ENCODE measurements at regions not wholly inside any gene's neighbourhood (a gene's known extent, or its start where the extent isn't known, plus 50 kb on each side); places are given as distances from the start of the nearest gene placed in this dataset.

DNA sequence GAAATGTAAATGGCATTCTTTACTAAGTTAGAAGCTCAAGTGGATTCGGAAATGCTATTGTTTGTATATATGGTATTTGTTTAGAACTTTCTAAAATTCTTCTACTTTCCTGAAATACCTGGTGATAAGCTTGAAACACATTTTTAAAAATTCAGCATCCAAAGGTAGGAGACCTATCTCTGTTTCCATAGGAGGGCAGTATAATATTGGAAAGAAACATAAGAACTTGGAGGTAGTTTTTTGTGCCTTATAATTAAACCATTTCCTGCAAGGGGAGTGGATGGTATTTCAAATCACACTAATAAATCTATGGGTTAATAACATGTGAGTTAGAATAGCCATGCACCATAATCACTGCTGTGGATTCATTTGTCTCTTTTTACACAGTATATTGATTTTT is 217.4 kb upstream of the AADAT start:
- Histone ChIP-seq H3K9me3 (ENCODE audit: control insufficient read depth, insufficient read depth, low read length) (no peaks in the 10 kb centered on the region), H3K4me1 (ENCODE audit: control insufficient read depth, insufficient read depth, low read length) (no peaks in the 10 kb centered on the region), H3K4me3 (ENCODE audit: low read length) (no peak overlapping the region), H3K36me3 (ENCODE audit: control insufficient read depth, insufficient read depth, low read length) (no peaks in the 10 kb centered on the region), H3K27ac (ENCODE audit: low read length) (no peak overlapping the region), H3K27me3 (ENCODE audit: control insufficient read depth, insufficient read depth, low read length) (no peaks in the 10 kb centered on the region)
- no peak for DNase-seq (ENCODE audit: low read depth, low spot score)
- WGBS (ENCODE audit: insufficient coverage, insufficient read length) = no CpG with 5 or more reads among the region's 1 CpG

DNA sequence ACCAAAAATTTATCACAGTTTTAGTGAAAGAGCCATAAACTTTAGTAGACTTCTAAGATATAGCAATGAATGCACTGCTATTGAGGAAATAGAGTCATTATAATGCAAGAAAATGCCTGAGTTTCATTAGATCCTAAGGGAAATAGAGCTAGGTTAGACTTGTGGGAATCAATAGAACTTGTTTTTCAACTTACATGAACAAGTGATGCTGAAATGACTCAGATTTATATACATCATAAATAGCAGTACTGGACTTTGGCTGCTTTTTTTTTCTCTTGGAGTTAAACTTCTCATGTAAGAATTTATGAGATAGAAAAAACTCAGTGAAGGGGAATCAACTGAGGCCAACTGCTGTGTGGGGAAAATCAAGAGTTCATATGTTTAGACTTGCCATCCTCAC is 216.5 kb upstream of the AADAT start:
- DNase-seq (ENCODE audit: low read depth, low spot score) = no peak
- H3K27ac ChIP-seq (ENCODE audit: low read length) = no peak overlapping the region
- H3K36me3 ChIP-seq (ENCODE audit: control insufficient read depth, insufficient read depth, low read length) = no peaks in the 10 kb centered on the region

DNA sequence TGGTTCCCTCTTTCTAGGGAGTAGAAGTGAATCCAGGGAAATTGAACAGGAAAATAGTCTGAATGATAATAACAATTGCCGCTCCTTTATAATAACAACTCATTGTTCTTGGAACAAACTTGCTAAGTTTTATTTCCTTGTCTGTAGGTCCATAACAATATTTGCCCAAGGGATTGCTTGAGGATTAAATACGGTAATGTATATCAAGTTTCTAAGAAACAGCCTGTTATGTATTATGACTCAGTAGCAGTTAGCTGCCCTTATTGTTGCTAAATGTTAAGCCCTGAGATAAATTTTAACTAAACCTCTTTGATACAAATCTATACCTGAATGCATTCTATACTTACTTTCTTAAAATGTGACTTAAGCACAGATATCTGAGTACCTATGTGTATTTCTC is 215.9 kb upstream of the AADAT start:
- no peaks in the 10 kb centered on the region for H3K4me1 ChIP-seq (ENCODE audit: control insufficient read depth, insufficient read depth, low read length)
- H3K27me3 ChIP-seq (ENCODE audit: control insufficient read depth, insufficient read depth, low read length) = no peaks in the 10 kb centered on the region
- no CpG with 5 or more reads among the region's 2 CpGs for WGBS (ENCODE audit: insufficient coverage, insufficient read length)
- H3K27ac ChIP-seq (ENCODE audit: low read length) = no peak overlapping the region
- no peak overlapping the region for H3K4me3 ChIP-seq (ENCODE audit: low read length)
- no peak for DNase-seq (ENCODE audit: low read depth, low spot score)
- no peaks in the 10 kb centered on the region for H3K9me3 ChIP-seq (ENCODE audit: control insufficient read depth, insufficient read depth, low read length)
- no peaks in the 10 kb centered on the region for H3K36me3 ChIP-seq (ENCODE audit: control insufficient read depth, insufficient read depth, low read length)

More for the DNA sequence above, 216.5 kb upstream of the AADAT start:
- Histone ChIP-seq H3K4me3 (ENCODE audit: low read length) (no peak overlapping the region), H3K9me3 (ENCODE audit: control insufficient read depth, insufficient read depth, low read length) (no peaks in the 10 kb centered on the region), H3K4me1 (ENCODE audit: control insufficient read depth, insufficient read depth, low read length) (no peaks in the 10 kb centered on the region), H3K27me3 (ENCODE audit: control insufficient read depth, insufficient read depth, low read length) (no peaks in the 10 kb centered on the region)

DNA sequence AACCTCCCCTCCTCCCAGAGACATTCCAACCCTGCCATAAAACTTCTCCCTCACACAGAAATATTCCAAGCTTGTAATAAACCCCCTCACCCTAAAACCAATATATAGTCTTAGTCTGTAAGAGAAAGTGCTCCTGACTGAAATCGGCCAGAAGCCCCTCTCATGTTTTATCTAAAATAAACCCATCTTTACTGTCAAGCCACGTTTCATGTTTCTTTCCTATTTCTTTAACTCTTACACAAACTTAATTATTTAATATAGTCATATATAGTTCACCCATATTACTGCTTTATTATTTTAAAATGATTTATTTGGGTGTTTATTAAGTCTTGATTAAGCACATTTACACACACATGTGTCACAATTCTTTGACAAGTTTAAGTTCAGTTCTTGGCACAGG is 191.3 kb upstream of the AADAT start:
- no peak overlapping the region for H3K27ac ChIP-seq (ENCODE audit: low read length)
- no peaks in the 10 kb centered on the region for H3K4me1 ChIP-seq (ENCODE audit: control insufficient read depth, insufficient read depth, low read length)
- no peaks in the 10 kb centered on the region for H3K36me3 ChIP-seq (ENCODE audit: control insufficient read depth, insufficient read depth, low read length)
- no peak for DNase-seq (ENCODE audit: low read depth, low spot score)
- WGBS (ENCODE audit: insufficient coverage, insufficient read length) = 100% methylated on average over 1 of the region's 2 CpGs
- H3K4me3 ChIP-seq (ENCODE audit: low read length) = no peak overlapping the region
- no peaks in the 10 kb centered on the region for H3K9me3 ChIP-seq (ENCODE audit: control insufficient read depth, insufficient read depth, low read length)
- no peaks in the 10 kb centered on the region for H3K27me3 ChIP-seq (ENCODE audit: control insufficient read depth, insufficient read depth, low read length)

DNA sequence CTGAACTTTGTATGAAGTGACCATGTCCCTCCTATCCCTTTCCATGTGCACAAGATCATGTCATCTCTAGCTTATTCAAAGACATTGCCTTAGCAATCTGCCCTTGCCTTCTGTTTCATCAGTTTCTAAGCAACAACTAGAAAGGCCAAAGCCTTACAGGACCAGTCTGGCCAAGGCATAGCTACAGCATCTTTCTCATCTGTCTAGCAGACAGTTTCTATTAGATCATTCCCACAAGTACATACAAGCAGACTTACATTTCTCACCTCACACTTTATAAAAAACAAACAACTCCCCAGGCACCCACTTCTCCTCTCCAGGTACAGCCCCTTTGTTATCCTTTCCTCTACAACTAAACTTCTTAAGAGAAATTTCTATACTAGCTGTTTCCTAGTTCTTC is 188.7 kb upstream of the AADAT start:
- DNase-seq (ENCODE audit: low read depth, low spot score) = no peak
- Histone ChIP-seq H3K27me3 (ENCODE audit: control insufficient read depth, insufficient read depth, low read length) (no peaks in the 10 kb centered on the region), H3K36me3 (ENCODE audit: control insufficient read depth, insufficient read depth, low read length) (no peaks in the 10 kb centered on the region), H3K4me3 (ENCODE audit: low read length) (no peak overlapping the region), H3K27ac (ENCODE audit: low read length) (no peak overlapping the region), H3K4me1 (ENCODE audit: control insufficient read depth, insufficient read depth, low read length) (no peaks in the 10 kb centered on the region), H3K9me3 (ENCODE audit: control insufficient read depth, insufficient read depth, low read length) (no peaks in the 10 kb centered on the region)

DNA sequence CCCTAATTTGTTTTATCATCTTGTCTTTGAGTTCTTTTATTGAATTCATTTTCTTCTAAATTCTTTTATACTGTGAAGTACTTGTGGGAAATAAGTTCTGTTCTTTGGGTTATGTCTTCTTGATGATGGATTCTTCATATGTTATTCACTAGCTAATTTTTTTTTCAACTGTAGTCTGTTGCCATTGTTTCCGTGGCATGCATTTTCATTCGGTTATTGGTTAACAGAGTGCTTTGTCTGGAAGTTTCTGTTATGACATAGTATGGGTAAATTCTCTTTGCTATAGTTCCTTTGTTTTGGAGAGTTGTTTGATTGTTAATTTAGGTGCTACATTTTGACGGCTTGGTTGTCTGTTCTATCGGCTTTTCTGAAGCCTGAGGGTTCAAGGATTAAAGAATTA is 184.9 kb upstream of the AADAT start:
- Histone ChIP-seq H3K36me3 (ENCODE audit: control insufficient read depth, insufficient read depth, low read length) (no peaks in the 10 kb centered on the region), H3K4me3 (ENCODE audit: low read length) (no peak overlapping the region), H3K4me1 (ENCODE audit: control insufficient read depth, insufficient read depth, low read length) (no peaks in the 10 kb centered on the region), H3K27ac (ENCODE audit: low read length) (no peak overlapping the region), H3K9me3 (ENCODE audit: control insufficient read depth, insufficient read depth, low read length) (no peaks in the 10 kb centered on the region), H3K27me3 (ENCODE audit: control insufficient read depth, insufficient read depth, low read length) (no peaks in the 10 kb centered on the region)
- no peak for DNase-seq (ENCODE audit: low read depth, low spot score)
- WGBS (ENCODE audit: insufficient coverage, insufficient read length) = no CpG with 5 or more reads among the region's 4 CpGs

DNA sequence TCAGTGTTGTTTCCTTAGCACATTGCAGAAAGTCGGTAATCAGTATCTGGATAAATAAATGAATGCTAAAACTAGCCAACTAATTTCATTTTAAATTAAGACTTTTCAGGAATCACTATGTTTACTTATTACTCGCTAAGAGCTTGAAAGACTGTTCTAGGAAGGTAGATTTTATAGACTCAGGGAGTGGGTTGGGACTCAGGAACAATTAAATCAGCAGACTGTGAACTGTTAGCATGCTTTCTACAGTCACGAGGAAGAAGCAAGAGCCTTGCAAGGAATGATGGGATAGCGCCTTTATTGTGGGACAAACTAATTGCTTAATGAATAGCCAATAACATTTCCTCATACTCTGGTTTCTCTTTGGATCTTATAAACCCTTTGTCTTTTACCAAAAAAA is 183.2 kb upstream of the AADAT start:
- Histone ChIP-seq H3K9me3 (ENCODE audit: control insufficient read depth, insufficient read depth, low read length) (no peaks in the 10 kb centered on the region), H3K27ac (ENCODE audit: low read length) (no peak overlapping the region), H3K4me3 (ENCODE audit: low read length) (no peak overlapping the region), H3K36me3 (ENCODE audit: control insufficient read depth, insufficient read depth, low read length) (no peaks in the 10 kb centered on the region), H3K27me3 (ENCODE audit: control insufficient read depth, insufficient read depth, low read length) (no peaks in the 10 kb centered on the region), H3K4me1 (ENCODE audit: control insufficient read depth, insufficient read depth, low read length) (no peaks in the 10 kb centered on the region)
- DNase-seq (ENCODE audit: low read depth, low spot score) = no peak
- no CpG with 5 or more reads among the region's 4 CpGs for WGBS (ENCODE audit: insufficient coverage, insufficient read length)

DNA sequence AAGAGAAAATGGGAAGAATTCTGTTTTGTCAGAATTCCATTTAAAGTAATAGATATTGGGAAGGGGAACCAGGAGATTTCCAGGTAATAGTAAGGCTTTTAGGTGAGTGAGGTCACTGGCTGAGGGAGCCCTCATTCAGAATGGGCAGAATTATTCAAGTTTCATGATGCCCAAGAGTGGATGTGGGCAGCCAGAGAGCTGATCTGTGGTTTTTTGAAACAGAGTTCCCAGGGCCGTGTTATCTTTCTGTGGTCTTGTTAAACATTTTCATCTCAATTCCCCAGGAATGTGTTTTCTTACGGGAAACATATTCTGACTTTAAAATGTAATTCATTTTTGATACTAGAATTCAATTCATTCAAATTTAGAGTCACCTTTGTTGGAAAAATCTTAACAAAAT is 182.0 kb upstream of the AADAT start:
- Histone ChIP-seq H3K9me3 (ENCODE audit: control insufficient read depth, insufficient read depth, low read length) (no peaks in the 10 kb centered on the region), H3K27ac (ENCODE audit: low read length) (no peak overlapping the region), H3K4me1 (ENCODE audit: control insufficient read depth, insufficient read depth, low read length) (no peaks in the 10 kb centered on the region), H3K4me3 (ENCODE audit: low read length) (no peak overlapping the region), H3K27me3 (ENCODE audit: control insufficient read depth, insufficient read depth, low read length) (no peaks in the 10 kb centered on the region), H3K36me3 (ENCODE audit: control insufficient read depth, insufficient read depth, low read length) (no peaks in the 10 kb centered on the region)
- no peak for DNase-seq (ENCODE audit: low read depth, low spot score)
- WGBS (ENCODE audit: insufficient coverage, insufficient read length) = no CpG with 5 or more reads among the region's 2 CpGs

DNA sequence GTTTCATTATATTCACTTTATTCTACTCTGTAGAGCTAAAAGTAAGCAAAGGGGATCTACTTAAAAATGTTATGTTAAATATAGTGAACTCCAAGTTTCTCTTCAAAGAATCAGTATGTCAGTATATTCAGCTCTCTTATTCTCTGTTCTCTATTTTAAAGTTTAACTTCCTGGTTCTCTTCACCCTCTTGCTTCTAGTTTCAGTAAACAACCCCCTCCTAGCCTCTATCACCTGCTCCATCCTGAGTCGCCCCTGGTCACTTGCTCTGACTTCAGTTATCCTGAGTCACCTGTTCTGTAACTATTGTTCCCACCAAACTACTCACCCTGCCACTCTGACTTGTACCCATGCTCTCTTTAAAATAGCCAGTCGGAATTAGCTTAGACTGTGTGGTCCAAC is 180.9 kb upstream of the AADAT start:
- no CpG with 5 or more reads among the region's 2 CpGs for WGBS (ENCODE audit: insufficient coverage, insufficient read length)
- no peaks in the 10 kb centered on the region for H3K4me1 ChIP-seq (ENCODE audit: control insufficient read depth, insufficient read depth, low read length)
- H3K9me3 ChIP-seq (ENCODE audit: control insufficient read depth, insufficient read depth, low read length) = no peaks in the 10 kb centered on the region
- no peak overlapping the region for H3K4me3 ChIP-seq (ENCODE audit: low read length)
- no peak overlapping the region for H3K27ac ChIP-seq (ENCODE audit: low read length)
- H3K36me3 ChIP-seq (ENCODE audit: control insufficient read depth, insufficient read depth, low read length) = no peaks in the 10 kb centered on the region
- DNase-seq (ENCODE audit: low read depth, low spot score) = no peak
- no peaks in the 10 kb centered on the region for H3K27me3 ChIP-seq (ENCODE audit: control insufficient read depth, insufficient read depth, low read length)

DNA sequence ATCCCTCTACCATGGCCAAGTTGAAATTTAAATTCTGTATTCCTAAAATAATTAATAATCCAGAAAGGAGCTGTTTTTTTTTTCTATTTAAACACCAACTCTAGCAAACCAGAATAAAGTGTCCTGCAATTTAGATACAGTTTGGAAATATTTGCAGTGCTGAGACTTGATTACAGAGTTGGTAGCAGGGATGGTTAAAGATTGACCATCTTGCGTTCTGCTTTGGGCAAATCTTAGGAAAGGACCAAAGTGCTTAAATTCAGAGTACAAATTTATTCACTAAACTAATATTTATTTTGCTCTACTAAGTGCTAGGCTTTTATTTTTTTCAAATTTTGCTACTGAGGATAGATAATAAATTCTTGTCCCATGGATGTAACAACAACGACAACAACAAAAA is 180.2 kb upstream of the AADAT start:
- H3K36me3 ChIP-seq (ENCODE audit: control insufficient read depth, insufficient read depth, low read length) = no peaks in the 10 kb centered on the region
- H3K4me1 ChIP-seq (ENCODE audit: control insufficient read depth, insufficient read depth, low read length) = no peaks in the 10 kb centered on the region
- no peaks in the 10 kb centered on the region for H3K9me3 ChIP-seq (ENCODE audit: control insufficient read depth, insufficient read depth, low read length)
- no peaks in the 10 kb centered on the region for H3K27me3 ChIP-seq (ENCODE audit: control insufficient read depth, insufficient read depth, low read length)
- H3K4me3 ChIP-seq (ENCODE audit: low read length) = no peak overlapping the region
- no peak for DNase-seq (ENCODE audit: low read depth, low spot score)
- whole genome bisulfite sequencing (ENCODE audit: insufficient coverage, insufficient read length) = no CpG with 5 or more reads among the region's 2 CpGs
- no peak overlapping the region for H3K27ac ChIP-seq (ENCODE audit: low read length)

DNA sequence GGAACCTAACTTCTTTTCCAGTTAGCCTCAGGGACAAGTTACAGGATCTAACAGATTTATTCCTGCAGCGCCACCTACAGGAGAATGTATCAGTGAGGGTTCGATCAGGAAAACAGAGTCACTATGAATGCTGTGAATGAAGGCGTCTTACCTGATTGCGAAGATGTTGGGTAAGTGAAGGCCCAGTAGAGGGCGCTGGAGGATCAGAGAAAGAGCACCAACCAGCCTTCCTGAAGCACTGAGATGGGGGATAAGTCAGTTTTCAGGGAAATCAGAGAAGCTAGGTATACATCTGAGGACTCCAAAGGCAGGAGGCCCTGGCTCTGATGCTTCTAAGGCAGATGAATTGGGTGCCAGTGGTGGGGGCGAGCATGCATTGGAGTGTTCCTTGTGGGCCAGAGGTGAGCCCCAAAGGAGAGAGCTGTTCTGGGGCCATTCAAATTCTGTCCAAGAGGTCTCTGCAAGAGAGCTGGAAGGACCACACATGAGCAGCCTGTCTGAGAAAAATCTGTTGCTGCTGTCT is 169.9 kb upstream of the AADAT start:
- Histone ChIP-seq H3K27ac (ENCODE audit: low read length) (no peak overlapping the region), H3K27me3 (ENCODE audit: control insufficient read depth, insufficient read depth, low read length) (no peaks in the 10 kb centered on the region), H3K4me1 (ENCODE audit: control insufficient read depth, insufficient read depth, low read length) (no peaks in the 10 kb centered on the region), H3K4me3 (ENCODE audit: low read length) (no peak overlapping the region), H3K36me3 (ENCODE audit: control insufficient read depth, insufficient read depth, low read length) (no peaks in the 10 kb centered on the region), H3K9me3 (ENCODE audit: control insufficient read depth, insufficient read depth, low read length) (no peaks in the 10 kb centered on the region)
- WGBS (ENCODE audit: insufficient coverage, insufficient read length) = no CpG with 5 or more reads among the region's 6 CpGs
- DNase-seq (ENCODE audit: low read depth, low spot score) = peak; percentile 94

All from iPS DF 6.9 (cell line).